Stimulated activated CD4-positive, alpha-beta T cell treated with anti-CD3 and anti-CD28 coated beads, Interleukin-2, amount 100 ng/mL, for 48 hours (primary cell): ENCODE measurements at regions not wholly inside any gene's neighbourhood (a gene's known extent, or its start where the extent isn't known, plus 50 kb on each side); places are given as distances from the start of the nearest gene placed in this dataset.
"Not testable (repeated sequence)": the region's sequence is repeated elsewhere in the genome, so short reads cannot be mapped to it uniquely, and the experiment has no call there.

Experiments
- DNase-seq, 2 donors: peaks; one replicate each; pipeline ENCODE4 v3.0.0-alpha.2; 2020

DNA sequence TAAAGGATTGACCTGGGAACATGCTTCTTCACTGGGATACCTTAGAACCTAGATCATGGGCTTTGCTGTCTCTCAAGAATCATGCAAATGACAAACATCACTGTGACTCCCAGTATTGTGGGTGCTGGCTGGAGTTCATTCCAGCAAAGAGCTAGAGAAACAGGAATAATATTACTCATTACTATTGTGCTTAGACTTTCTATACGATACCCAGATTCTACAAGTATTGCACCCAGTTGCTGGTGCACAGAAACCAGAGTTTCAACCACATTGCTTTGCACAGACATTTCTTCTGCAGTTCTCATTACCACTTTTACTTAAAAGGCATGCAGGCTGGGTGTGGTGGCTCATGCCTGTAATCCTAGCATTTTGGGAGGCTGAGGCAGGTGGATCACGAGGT is 220.4 kb upstream of the ZNF217 start:
- no peak for DNase-seq

DNA sequence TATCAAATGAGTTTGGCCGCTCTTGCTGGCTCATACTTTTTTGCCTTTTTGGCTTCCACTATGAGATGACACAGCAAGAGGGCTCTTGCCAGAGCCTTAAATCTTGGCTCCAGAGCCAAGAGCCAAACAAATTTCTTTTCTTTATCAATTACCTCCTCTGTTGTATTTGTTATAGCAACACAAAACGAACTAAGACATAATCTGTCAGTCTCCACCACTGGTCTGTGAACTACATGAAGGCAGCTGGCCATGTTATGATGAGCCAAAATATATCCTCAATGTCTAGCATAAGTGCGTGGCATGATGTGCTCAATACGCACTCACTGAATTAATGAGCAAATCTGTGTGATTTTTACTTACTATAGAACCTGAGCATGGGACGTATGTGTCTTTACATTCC is 220.0 kb upstream of the ZNF217 start:
- no peak for DNase-seq

DNA sequence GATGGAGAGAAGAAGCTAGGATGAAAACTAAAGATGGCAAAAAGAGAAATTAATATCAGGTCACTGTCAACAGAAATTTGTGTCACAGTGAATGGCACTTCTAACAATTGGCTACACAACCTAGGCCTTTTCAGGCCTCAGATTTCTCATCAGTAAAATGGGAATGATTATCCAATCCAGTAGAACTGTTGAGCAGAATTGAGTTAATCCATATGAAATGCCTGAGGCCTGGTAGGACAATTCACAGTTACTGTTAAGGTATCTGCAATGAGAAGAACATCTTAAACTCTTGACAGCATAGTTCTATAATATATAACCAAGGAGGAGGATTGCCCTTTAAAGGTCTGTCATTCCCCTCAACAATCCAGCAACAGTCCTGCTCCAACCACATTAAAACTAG is 217.9 kb upstream of the ZNF217 start:
- DNase-seq, result no peak

DNA sequence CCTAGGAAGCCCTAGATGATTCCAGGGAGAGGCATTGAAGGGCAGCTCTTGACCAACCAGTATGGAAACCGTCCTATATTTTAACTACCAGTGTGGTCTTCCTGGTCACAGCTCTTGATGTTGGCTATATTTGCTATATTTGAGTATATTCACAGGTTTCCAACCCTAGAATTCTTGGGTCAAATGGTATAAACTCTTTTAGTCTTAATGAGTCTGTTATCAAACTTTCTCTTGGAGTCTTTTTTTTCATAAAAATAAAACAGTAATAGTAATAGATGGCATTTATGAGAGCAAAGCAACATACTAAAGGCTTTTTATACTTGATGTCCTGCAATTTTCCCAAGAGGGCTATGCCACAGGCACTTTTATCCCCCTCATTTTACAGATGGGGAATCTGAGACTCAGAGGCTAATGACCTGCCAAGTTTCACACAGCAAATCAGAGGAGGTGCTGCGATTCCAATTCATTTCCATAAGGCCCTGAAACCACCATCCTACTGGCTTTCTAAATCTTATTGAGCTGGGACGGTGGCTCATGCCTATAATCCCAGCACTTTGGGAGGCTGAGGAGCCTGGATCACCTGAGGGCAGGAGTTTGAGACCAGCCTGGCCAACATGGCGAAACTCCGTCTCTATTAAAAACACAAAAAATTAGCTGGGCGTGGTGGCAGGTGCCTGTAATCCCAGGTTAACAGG is 217.2 kb upstream of the ZNF217 start:
- DNase-seq, result no peak

DNA sequence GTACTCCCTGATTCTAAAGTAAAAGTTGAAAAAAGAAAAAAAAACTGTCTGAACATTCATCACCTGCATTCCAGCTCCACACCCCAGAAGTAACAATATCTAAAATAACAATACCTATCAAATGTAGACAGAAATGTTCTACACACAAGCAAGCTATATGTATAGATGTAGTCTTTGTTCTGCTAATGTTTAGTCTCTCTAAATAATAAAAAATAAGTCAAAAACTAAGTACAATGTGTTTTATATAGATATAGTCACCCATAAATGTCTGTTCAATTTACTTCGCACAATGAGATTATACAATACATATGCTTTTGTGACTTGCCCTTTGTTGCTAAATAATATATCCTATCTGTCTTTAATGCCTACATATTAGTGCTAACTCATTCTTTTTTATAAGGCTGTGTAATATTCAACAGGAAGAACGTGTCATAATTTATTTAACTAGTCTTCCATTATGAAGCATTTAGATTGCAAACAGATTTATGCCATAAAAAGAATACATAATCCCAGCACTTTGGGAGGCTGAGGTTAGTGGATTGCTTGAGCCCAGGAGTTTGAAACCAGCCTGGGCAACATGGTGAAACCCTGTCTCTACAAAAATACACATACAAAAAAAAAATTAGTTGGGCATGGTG is 216.2 kb upstream of the ZNF217 start:
- no peak for DNase-seq

DNA sequence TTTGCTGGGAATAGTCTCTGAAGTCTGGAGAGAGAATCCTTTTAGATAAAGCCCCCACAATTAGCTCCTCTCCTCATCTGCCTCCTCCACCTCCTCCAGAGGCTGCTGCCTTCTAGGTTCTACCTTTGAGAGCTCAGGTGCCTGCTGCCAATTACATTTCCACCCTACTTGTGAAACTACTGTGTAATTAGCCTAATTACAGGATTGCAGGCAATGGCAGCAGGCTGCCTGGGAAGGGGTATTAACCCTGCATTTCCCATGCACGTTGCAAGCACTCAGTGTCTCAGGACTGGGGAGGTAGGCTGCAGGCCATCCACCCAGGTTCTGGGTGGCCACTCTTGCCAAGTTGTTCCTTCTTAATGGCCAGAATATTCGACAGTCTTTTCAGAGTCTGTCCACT is 215.6 kb upstream of the ZNF217 start:
- no peak for DNase-seq

DNA sequence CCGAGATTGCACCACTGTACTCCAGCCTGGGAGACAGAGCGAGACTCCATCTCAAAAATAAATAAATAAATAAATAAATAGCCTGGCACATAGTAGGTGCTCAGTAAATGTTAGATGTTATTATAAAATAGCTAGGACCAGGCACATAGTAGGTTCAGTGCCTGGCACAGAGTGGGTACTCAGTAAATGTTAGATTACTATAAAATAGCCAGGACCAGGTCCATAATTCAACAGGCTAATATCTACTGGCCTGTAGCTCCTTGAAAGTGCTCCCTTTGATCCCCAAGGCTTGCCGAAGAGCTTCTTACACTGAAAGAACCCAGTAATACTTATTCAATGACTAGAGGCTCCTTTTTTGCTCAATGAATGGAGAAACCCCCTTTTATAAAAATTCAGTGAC is 215.1 kb upstream of the ZNF217 start:
- DNase-seq, result no peak

DNA sequence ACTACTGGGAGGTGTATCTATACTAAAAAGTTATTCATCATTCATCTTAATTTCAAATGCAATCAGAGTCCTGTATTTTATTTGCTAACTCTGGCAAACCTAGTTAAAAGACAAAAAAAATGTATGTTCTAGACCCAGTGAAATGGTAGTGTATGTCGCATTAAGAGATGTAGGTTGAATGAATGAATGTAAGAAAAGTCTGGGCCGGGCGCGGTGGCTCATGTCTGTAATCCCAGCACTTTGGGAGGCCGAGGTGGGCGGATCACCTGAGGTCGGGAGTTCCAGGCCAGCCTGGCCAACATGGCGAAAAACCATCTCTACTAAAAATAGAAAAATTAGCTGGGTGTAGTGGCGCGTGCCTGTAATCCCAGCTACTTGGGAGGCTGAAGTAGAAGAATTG is 214.7 kb upstream of the ZNF217 start:
- DNase-seq, result not testable (repeated sequence)

DNA sequence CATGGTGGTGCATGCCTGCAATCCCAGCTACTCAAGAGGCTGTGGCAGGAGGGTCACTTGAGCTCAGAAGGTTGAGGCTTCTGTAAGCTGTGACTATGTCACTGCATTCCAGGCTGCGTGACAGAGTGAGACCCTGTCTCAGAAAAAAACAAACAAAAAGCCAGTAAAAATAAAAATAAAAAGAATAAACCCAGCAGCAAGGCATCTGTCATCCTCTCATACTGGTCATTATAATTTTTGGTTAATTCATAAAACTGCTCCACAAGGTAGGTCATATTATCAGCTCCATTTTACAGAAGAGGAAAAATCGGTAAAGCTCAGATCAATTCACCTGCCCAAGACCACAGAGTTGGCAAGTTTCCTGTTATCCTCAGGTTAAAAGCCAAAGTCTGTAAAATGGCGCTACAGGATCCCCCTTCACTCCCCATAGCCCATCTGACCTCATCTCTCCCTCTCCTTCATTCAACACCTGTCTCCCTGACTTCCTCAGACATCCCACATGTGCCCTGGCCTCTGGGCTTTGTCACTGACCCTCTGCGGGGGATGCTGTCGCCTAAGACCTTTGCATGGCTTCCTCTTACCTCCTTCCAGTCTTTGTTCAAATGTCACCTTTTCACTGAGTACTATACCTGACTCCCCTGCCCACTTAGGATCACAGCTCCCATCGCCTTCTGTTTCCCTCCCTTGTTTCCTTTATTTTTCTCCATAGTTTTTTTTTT is 213.2 kb upstream of the ZNF217 start:
- DNase-seq, result no peak

DNA sequence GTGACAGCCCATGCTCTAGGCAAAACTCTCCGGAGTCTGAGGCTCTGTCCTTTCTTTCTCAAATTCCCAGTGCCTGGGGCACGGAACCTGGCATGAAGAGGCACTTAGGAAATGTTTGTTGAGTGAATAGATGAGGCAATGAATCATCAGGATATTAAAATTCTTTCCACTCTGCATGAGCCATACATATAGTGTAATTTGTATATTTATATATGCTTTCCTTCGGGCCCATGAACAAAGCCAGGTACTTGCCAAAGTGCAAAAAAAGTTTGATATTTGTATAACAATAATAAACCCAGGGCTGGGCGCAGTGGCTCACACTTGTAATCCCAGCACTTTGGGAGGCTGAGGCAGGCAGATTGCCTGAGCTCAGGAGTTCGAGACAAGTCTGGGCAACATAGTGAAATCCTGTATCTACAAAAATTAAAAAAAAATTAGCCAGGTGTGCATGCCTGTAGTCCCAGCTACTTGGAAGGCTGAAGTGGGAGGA is 212.3 kb upstream of the ZNF217 start:
- DNase-seq, result no peak

DNA sequence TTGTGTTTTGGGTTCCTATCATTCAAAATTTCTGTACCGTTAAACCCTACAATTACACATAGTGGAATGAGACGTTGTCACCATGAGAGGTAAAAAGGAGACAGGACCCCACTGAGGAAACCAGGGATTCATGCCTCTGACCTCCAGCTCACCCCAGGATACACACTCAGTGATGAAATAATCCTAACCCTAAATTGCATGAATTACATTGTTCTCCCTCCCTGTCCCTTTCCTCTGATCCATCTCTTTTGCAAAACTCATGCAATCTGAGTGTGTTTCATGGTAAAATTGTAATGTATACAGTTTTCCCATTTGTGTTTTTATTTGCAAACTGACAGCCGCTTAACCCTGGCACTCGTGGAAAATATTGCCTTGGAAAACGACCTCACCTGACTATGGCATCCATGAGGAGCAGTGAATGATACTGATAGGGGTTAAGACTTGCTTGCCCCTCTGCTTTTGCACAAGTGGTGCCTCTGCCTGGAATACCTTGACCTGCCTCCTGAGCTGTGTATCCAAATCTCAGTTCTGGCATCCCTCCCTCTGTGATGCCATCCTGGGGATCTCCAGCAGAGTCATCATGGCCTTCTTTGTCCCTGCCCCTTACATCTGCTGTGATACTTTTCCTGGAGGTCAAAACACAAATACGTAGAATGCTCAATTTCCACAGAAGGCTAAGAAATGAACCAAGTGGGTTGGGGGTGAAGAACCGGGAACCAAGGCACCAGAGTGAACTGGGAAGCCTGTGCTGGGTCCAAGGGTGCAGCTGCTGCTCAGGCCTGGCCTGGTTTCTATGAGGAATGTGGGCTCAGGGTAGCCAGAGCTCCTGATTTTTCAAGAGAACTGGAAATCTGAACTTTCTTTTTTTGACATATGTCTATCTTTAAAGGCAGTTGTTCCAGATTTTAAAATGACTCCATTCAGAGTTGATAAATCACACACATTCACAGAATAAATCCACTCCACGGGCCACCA is 211.6 kb upstream of the ZNF217 start:
- DNase-seq, result no peak

DNA sequence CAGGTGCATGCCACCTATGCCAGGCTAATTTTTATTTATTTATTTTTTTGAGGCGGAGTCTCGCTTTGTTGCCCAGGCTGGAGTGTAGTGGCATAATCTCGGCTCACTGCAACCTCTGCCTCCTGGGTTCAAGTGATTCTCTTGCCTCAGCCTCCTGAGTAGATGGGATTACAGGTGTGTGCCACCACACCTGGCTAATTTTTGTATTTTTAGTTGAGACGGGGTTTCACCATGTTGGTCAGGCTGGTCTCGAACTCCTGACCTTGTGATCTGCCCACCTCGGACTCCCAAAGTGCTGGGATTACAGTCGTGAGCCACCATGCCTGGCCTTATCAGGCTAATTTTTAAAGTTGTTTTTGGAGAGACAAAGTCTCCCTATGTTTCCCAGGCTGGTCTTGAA is 210.7 kb upstream of the ZNF217 start:
- DNase-seq, result not testable (repeated sequence)

DNA sequence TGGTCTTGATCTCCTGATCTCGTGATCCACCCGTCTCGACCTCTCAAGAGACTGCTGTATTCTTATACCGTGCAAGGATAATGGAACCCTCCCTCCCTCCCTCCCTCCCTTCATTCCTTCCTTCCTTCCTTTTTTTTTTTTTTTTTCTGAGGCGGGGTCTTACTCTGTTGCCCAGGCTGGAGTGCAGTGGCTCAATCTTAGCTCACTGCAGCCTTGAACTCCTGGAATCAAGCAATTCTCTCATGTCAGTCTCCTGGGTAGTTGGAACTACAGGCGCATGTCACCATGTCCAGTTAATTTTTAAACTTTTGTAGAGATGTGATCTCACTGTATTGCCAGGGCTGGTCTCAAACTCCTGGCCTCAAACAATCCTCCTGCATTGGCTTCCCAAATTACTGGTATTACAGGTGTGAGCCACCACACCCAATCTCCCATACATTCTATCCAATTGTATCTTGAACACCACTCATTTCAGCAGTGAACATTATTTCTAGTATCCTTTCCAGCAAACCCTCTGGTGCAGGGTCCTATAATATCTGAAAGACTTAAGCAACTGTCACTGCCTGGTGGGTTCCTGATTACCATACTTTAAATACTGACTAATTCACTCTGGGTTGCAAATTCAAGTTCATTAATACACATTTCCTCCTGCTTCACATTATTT is 210.0 kb upstream of the ZNF217 start:
- DNase-seq, result no peak

DNA sequence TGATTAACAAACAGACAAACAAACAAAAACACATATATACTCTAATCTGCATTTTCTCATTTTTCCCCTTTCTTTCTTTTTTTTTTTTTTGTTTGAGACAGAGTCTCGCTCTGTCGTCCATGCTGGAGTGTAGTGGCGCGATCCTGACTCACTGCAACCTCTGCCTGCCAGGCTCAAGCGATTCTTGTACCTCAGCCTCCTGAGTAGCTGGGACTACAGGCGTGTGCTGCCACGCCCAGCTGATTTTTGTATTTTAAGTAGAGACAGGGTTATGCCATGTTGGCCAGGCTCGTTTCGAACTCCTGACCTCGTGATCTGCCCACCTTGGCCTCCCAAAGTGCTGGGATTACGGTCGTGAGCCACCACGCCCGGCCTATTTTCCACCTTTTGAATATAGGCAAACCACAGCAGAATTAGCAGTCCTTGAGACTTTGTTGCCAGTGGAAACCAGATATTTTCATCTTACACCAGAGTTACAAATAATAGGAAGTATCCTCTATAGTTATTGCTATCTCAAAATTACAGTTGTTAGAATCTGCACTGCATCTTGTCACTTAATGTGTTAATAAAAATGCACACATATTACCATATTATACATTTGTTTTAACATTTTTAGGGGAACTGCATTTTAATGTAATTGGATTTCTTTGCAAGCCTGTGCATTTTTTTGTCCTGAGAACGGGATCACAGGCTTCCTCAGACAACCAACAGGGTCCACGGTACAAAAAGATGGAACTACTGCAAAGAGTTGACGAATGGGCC is 208.2 kb upstream of the ZNF217 start:
- DNase-seq, result no peak

DNA sequence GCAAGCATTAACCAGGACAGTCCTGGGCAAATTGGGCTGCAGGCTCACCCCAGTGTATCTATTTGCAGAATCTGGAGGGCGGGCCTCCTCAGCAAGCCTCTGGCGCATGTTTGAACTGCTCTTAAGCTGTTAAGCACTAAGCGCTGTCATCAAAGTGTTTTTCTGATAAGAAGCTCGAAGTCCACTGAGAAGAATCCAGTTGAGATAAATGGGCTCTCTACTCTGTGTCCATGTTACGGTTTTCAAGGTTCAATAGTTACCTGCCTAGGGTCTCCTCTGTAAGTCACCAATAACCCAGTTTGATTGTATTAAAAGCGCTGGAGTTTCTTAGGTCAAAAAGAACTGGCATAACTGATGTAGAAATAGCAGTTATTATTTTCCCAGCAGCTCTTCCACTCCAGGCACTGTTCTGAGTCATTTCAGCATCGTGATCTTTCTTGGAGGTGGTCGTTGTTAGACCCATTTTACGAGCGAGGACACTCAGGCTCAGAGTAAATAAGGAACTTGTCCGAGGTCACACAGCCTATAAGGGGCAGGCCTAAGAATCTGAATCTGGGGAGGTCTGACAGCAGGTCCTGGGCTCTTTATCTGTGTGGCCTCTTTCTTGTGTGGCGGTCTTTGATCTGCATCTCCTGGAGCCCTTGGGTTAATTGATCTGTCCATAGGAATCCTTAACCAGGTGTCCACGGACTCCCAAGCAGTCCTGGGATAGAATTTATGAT is 207.4 kb upstream of the ZNF217 start:
- no peak for DNase-seq

DNA sequence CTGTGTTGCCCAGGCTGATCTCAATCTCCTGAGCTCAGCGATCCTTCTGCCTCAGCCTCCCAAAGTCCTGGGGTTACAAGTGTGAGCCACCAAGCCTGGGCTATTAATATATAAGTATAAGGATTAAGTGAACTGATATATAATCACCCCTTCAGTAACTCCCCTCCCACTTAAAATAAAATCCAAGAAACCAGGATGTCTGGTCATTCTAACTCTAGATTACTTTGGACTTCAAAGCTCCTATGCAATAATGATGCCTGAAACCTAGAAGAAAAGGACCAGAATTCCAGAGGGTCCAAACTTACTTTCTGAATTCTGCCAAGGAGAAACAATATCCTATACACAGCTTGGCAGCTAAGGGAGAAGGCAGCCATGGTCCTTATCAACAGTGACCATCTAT is 206.8 kb upstream of the ZNF217 start:
- no peak for DNase-seq

DNA sequence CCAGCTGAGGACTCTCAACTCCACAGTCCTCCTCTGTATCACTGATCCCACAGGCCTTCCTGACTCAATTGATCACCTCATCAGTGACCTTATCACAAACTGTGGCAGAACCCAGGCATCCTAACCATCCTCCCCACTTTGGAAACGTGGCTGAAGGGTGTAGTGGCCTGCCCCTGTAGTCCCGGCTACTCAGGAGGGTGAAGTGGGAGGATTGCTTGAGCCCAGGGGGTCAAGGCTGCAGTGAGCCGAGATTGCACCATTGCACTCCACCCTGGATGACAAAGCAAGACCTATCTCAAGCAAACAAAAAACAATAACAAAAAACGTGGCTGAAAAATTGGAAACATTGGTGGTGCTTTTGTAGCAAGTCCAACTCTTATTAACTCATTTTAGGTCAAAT is 203.4 kb upstream of the ZNF217 start:
- no peak for DNase-seq

DNA sequence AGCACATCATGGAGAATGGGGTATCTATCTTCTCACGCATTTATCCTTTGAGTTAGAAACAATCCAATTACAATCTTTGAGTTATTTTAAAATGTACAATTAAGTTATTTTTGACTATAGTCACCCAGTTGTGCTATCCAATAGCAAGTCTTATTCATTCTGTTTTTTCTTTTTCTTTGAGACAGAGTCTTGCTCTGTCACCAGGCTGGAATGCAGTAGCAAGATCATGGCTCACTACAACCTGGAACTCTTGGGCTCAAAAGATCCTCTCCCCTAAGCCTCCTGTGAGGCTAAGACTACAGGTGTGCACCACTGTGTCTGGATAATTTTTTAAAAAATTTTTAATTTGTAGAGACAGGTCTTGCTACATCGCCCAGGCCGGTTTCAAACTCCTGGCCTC is 201.5 kb upstream of the ZNF217 start:
- no peak for DNase-seq

DNA sequence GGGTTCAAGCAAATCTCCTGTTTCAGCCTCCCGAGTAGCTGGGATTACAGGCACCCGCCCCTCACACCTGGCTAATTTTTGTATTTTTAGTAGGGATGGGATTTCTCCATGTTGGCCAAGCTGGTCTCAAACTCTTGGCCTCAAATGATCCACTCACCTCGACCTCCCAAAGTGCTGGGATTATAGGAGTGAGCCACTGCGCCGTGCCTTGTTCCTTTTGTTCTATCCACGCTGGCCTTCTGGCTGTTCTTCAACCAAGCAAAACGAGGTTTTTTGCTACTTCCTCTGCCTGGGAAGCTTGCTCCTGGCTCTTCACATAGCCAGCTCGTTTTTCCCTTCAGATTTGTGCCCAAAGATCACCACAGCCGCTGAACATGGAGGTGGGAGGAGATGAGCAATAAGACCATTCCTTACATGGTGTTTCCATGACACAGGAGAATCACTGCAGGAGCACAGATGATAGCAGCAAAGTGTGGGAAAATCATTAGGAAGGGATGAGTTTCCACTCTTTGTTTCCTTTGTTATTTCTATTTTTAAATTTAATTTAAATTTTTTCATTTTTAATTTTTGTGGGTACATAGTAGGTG is 201.0 kb upstream of the ZNF217 start:
- DNase-seq, result no peak

DNA sequence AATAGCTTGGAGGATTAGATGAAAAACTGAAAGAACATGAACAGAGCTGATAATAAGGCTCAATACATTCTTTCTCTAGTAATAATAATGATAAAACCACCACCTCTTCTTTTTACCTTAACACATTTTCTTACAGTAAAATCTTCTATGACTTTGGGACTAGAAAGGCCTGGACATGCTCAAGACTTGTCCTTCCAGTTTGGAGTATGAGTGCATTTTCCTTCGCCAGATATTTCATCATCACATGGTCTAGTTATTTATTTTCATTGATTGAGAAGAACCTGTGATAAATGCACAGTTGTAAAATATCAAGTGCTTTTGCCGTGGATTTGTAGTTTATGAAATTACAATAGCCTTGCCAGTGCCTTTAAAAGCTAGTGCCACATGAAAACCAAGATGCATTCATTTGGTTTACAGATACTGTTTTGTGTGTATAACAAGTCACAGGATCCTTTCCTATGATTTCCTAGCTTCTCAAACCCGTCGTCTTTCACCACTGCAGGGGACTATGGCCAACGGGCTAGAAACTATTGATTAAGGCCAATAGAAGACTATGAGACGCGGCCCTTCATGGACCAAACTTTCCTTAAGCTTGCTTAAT is 200.2 kb upstream of the ZNF217 start:
- DNase-seq, result no peak
